HG02610 (cell line): ENCODE measurements at regions not wholly inside any gene's neighbourhood (a gene's known extent, or its start where the extent isn't known, plus 50 kb on each side); places are given as distances from the start of the nearest gene placed in this dataset.
"Not testable (repeated sequence)": the region's sequence is repeated elsewhere in the genome, so short reads cannot be mapped to it uniquely, and the experiment has no call there.

Experiments
- ATAC-seq: cut with Tn5 transposase; IDR thresholded peaks from one replicate; pipeline ENCODE4 v1.9.1; 2021; ENCODE audit warnings: mild to moderate bottlenecking, moderate library complexity; ENCODE audit not compliant: unreplicated experiment

DNA sequence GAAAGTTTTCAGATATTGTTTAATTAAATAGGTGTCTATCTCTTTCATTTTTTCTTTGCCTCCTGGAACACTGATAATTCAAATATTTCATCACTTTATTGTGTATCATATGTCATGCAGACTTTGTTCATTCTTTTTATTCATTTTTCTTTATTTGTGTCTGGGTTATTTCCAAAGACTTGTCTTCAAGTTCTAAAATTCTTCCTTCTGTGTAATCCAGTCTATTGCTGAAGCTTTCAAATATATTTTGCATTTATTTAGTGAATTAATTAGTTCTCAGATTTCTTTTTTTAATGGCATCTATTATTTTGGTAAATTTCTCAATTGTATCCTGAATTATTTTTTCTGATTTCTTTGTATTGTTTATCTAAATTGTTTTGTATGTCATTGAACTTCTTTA, 70.1 kb downstream of the ZNF330 start:
- ATAC-seq, result no peak

DNA sequence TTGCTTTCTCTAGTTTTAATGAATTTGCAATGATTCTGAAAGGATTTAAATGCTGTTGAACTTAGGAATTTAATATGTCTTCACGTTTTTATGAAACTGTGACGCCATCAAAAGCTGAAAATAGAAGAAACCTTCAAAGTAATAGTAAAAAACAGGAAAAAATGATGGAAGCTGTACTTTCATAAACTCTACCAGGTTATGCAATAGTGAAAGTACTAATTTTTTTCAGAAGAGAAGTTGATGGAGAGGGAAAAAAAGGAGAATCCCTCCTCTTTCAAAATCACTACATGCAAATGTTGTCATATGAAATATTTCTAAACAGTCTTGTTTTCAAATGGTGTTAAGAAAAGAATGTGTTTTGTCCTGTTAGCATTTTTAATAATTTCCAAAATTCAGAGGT, 73.6 kb downstream of the ZNF330 start:
- ATAC-seq, result no peak

DNA sequence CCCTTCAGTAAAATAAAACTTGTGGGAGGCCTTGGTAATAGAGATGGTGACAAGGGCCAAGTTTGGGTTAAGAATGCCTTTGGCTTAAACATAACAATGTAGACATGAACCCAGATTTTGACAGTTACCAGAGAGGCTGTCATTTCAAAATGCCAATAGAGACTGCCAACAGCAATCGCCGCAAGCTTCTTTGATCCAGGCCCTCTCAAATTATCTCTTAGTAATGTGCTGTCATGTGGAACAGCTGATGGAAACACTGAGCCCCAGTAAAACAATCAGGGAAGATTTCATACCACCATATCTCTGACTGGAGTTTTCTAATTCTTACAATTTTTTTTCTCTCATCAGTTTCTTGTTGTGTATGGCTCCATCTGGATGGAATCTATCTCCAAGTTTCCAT, 80.5 kb downstream of the ZNF330 start:
- ATAC-seq, result no peak

DNA sequence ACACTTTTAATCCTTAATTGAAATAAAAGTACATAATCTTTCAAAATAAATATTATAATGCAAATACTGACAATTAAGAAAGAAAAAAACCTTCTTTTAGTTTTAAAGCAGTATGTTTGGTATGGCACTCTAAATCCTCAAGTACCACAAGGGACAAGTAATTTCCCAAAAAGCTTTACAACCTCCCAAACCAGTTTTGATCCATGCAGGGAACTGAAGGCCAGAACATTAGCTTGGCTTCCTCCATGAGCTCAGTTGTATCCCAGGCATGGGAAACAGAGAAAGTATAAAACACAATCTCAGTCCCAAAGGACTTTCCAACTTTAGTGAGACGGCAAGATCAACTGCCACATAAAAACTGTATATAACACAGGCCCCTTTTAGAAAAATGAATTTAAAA, 82.2 kb downstream of the ZNF330 start:
- ATAC-seq, result no peak

DNA sequence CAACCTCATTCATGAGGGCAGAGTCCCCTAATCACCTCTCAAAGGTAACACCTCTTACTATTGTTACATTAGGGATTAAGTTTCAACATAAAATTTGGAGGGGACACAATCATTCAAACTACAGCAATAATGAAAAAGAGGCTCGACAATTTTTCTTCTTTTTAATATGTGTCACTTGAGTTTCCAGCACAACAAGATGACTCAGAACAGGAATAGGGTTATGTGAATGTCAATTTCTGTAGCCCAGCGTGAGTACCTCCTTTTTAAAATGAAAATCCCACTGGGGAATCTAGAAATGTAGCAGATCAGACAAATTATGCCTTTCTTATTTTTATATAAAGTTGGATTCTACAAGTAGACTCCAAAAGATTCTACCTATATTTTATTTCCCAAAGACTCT, 83.7 kb downstream of the ZNF330 start:
- no peak for ATAC-seq

DNA sequence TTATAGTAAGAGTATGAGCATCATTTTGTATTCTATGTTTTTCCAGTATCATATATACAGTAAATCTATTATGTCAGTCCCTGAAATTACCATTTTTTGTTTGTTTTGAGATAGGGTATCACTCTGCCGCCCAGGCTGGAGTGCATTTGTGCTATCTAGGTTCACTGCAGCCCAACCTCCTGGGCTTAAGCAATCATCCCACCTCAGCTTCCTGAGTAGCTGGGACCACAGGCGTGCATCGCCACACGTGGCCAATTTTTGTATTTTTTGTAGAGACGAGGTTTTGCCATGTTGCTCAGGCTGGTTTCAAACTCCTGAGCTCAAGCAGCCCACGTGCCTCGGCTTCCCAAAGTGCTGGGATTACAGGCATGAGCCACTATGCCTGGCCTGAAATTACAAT, 85.6 kb downstream of the ZNF330 start:
- ATAC-seq, result no peak

- ATAC-seq, result peak; percentile 98
Observed at GRCh38 chr4:141307241-141307689, 86.6 kb downstream of the ZNF330 start.

DNA sequence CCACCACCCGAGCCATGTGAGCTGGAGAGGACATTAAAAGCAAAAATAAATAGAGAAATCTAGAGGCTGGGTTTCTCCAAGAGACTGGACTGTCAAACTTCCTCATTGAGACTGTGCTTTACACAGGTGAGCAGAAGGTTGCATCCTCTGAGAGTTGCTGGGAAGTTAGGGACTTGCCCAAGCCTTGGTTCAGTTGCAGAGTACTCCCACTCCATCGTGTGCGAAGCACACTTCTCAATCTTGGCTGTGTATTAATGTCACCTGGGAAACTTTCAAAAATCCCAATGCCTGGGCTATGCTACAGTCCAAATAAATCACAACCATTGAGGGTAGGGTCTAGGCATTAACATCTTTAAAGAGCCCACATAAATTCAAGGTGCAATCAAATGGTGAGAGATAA, 89.2 kb downstream of the ZNF330 start:
- ATAC-seq, result peak; percentile 45

- ATAC-seq, result no peak
Observed at GRCh38 chr4:141311246-141312204, 90.8 kb downstream of the ZNF330 start.

DNA sequence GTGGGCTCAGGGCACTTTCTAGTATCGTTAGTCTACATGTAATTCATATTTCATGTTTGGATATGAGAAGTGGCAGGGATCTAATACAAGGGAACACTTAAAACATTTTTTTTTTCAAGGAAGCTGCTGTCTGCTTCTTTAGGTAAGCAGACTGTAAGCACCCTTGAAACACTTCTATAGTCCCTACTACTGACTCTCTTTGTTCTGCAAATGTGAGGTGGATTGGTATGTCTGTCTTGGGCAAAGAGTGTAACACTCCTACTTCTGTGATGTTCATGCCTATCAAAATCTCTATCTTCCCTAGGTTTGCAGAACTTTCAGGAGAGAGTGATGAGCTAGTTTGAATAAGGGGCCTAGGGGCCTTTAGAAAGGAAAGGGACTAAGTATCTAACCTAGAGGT, 93.9 kb downstream of the ZNF330 start:
- no peak for ATAC-seq

DNA sequence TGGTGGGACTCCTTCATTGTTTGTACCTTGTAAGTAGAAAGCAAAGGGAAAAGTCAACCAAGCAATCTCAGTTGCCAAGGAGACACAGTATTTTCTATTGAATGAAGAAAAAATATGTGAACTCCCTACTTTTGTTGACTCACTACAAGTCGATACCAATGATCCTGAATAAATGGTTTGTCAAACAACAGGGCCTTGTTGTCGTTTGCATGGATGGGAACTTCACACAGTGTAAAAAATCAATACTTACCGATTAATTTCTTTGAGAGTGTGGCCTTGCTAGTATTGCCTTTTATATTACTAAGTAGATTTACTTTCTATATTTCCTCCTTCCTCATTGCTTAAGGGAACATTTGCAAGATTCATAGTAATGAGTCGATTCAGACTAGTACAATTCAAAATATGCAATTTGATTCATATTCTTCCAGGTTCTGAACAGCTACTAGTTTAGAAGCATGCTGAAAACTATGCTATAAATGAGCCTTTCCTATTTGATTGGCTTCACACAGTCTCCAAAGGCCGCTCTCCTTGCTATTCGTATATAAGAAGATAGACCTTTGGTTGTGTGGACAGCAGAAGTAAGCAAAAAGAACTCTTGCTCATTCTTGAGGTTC, 108.0 kb downstream of the ZNF330 start:
- no peak for ATAC-seq

GRCh38 chr4:141329174-141329569, 108.5 kb downstream of the ZNF330 start:
- ATAC-seq, result no peak

DNA sequence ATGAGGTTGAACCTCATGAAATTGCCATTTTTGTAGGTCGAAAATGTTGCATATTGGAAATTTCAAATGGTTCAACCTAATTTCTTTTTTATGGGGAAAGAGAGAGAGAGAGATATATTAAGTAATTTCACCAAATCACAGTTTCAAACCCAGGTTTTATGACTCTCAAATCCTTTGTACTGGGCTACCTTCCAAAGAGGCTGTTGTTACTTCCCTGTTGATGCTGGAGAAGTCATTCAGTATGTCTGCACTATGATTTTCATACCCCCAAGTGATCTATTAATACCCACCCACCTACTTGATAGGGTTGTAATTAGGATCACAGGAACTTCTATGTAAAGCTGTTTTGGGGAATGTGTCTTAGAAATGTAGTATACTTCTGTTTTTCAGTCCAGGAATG, 109.9 kb downstream of the ZNF330 start:
- no peak for ATAC-seq

DNA sequence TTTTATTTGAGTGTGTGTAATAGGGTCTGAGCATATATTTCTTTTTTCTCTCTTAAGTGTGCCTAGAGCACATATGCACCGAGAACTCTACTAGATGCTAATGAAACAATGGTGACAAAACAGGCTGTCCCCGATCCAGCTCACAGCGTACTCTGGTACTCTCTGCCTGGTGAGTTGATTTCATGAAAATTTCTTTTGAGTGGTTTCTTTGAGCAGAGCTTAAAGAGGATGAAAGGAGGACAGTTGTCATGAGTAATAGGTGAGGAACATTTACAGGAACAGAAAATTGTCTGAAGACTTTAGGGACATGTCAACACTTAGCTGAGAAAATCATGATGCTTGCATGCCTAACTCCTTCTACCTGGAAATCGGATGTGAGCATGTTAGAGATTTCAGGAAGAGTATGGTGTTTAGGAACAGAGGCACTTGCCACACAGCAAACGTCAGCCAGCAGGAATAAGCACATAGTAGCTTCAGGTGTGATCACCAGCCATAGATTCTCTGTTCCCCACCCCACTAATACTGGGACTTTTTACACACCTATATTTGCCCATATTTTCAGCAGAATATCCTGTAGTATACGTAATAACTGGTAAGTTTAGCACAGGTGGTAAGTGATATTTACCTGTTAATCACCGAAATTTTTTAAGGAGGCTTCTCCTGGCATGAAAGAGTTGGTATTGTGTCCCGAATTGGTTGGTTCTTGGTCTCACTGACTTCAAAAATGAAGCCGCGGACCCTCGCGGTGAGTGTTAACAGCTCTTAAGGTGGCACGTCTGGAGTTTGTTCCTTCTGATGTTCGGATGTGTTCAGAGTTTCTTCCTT, 111.1 kb downstream of the ZNF330 start:
- ATAC-seq, result no peak

- not testable (repeated sequence) for ATAC-seq
Observed at GRCh38 chr4:141332359-141333181, 111.9 kb downstream of the ZNF330 start.

DNA sequence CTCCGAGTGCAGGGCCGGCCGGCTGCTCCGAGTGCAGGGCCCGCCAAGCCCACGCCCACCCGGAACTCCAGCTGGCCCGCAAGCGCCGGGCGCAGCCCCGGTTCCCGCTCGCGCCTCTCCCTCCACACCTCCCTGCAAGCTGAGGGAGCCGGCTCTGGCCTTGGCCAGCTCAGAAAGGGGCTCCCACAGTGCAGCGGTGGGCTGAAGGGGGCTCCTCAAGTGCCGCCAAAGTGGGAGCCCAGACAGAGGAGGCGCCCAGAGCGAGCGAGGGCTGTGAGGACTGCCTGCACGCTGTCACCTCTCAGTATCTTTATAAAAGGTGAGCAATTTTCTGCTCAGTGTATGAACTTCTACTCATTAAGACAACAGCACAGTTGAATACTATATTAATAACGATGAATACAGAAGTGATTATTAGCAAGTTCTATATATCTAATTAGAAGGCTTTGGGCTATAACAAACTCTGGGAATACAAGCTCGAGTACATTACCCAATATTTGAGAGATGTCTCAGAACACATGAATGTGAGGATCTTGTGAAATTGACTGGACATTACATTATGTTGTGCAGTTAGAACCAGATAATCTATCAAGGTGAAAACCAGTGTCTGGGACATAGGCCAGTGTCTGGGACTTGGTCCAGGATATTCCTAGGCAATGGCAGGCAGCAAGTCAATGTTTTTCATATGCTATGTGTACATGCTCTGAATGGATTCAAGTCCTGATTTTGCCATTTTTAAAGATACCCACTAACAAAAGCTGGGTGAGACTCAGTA, 112.9 kb downstream of the ZNF330 start:
- not testable (repeated sequence) for ATAC-seq

- no peak for ATAC-seq
Observed at GRCh38 chr4:141335166-141335565, 114.5 kb downstream of the ZNF330 start.

DNA sequence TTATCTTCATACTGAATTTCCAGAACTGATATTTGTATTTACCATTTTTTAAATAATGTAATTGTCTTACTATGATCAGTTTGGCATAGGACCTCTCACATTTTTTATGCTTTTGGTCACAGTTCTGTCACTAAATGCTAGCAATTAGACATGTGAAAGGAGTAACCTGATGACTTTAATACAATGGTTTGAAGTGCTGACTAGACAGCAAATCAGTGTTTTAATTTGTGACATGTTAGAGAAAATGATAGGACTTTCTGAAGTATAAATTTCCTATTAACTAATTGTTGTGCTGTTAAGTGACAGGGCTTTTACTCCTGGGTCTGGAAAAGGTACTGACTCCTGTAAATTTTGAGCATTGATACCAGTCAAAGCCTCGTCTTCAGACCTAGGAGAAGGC, 117.5 kb downstream of the ZNF330 start:
- no peak for ATAC-seq

- ATAC-seq, result no peak
Observed at GRCh38 chr4:141339391-141339790, 118.7 kb downstream of the ZNF330 start.

GRCh38 chr4:141339966-141340365, 119.3 kb downstream of the ZNF330 start:
- no peak for ATAC-seq
